NCI-H1694 (cell line): ENCODE measurements at regions not wholly inside any gene's neighbourhood (a gene's known extent, or its start where the extent isn't known, plus 50 kb on each side); places are given as distances from the start of the nearest gene placed in this dataset.
A peak's percentile ranks its signal among the peaks of the same experiment; 100 is the strongest.

ENCODE experiments used
- DNase-seq: peaks from one replicate; lab custom pipeline; 2025; lab: John Stamatoyannopoulos, UW

DNA sequence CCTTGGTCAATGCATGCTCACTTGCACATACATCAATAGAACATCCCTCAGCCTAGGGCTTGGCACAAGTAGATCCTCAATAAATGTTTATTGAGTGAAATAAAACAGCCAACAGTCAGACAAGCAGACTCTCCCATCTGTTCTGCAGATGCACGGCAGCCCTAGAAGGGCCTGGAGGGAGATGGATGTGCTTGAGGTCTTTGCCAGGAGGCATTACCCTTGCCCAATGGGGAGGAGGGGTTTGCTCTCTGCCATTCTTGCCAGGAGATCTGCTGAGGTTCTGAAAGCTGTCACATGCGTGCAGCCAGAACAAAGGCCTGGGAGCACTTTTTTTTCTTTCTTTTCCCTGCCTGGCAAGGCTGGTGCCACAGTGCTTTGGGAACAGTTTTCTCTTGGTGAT, 349.3 kb upstream of the THRB start:
- DNase-seq, result peak; percentile 44

DNA sequence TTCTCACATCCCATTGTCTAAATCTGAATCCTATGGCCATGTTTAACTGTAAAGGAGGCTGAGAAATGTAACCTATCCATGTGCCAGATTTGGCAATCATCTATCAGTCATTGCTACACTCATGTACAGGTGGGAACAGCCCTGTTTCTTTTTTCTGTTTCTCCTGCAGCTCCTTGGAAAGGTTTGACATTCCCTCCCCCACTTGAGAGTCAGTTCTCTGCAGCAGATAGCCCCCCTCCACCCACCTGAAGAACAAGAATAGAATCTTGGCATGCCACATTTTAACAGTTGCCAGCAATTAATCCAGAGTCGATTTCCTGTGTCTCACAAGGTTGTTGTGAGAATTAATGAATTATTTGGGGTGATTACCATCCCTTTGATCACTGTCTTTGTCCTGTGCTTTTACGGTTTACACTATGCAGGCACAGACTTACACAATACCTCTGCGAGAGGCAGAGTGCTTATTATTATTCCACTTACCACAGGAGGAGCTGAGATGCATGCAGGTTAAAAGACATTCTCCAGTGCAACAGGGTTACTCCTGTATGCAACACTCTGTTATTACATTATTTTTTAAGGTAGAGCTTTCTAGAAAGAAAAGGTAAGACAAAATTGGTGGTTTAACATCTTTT, 351.0 kb upstream of the THRB start:
- DNase-seq, result no peak

DNA sequence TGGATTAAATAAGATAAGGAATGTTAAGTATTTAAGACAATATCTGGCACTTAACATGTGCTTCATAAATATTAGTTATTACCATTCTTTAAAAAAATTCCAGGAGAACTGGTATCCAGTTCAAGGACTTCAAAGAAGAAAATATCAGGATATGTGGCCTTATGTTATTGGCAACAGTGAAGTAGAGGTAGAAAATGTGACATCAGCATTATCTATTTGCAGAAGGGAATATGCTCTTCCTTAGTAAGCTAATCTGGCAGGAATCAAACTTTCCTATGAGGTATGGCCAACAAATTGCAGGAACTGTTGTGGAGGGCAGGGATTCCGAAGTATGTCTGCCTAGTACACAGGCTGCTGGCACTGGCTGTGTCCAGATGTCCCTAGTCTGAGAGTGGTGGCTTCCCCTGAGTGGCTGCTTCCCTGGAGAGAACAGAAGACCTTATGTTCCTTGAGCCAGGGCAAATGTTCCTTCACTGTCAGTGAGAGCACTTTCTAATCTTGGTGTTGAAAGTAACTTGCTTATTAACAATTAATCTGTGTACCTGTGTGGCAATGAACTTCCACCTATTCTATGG, 351.7 kb upstream of the THRB start:
- DNase-seq, result no peak

DNA sequence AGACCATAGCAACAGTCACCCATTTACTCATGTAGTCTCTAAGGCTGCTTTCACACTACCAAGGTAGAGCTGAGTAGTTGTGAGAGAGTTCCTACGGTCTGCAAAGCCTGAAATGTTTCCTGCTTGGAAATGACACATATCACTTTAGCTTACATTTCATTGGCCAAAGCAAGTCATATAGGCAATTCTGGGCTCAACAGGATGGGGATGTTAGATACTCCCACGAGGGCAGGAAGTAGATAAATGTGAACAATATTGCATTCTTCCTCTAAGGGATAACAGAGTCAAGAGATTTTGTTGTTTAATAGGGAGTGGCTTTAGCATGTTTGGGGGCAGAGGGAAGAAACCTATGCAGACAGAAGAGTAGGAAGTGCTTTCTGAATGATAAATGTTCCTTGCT, 355.6 kb upstream of the THRB start:
- DNase-seq, result no peak

DNA sequence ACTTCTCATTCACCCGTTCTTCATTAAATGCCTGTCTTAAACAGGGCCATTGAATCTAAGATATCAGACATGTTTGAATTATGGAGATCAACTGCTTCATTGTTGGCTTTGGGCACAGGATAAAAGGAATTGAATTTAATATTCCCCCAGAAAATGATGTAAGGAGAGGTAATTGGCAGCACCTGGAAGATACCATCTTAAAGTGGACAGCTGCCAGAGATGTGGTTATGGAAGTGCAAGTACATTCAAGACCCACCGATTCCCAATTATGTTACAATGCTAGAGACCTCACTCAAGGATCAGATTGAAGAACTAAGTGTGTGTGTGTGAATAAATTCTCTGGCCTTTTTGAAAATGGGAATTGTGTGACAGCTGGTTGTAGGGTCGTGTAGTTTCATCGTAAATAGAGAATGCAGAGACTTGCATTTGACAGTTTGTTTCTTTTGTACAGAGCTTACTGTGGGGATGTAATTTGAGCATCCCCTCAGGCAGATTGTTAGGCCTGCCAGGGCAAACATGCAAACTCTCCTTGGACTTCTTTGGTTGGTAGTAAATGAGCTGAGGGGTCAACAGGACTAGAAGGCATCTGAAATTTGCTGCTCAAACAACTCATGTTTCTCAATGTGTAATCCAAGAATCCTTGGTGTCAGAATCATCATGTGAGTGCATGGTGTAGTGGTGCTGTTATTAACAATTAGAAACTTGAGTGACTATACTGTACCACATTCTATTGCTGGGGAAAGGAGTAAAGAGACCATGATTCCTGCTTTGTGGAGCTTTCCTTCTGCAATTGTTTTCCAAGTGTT, 359.2 kb upstream of the THRB start:
- peak; percentile 7 for DNase-seq

DNA sequence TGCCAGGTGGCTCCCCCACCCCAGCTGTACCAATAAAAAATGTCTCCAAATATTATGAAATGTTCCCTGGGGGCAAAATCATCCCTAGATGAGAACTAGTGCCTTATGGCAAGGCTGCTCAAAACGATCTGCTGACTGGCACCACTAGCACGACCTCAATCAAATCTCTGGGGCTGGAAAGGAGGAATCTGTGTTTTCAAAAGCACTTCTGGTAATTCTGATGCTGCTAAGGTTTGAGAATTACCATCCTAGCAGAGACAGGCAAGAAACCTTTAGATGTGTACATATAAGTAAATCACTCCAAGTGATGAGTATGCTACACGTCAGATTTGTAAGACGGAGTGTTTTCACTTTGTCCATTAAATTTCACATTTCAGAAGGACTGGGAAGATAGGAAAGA, 360.1 kb upstream of the THRB start:
- peak; percentile 2 for DNase-seq

DNA sequence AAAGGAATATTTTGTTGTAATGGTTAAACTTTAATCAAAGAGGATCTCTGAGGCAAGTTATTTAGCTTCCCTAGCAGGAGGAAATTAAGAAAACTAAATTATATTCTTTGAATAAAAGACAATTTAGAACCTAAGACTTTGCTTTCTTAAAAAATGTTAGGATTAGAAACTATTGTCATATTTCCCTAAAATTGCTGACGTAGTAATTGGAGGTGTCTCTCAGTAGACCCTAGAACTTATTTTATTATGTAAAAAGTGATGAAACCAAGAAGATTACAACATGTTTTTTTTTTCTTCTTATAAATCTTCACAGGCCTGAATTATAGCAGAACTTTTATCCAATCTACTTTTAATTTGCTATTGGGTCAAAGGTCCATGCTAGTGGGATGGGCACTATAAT, 363.3 kb upstream of the THRB start:
- no peak for DNase-seq

DNA sequence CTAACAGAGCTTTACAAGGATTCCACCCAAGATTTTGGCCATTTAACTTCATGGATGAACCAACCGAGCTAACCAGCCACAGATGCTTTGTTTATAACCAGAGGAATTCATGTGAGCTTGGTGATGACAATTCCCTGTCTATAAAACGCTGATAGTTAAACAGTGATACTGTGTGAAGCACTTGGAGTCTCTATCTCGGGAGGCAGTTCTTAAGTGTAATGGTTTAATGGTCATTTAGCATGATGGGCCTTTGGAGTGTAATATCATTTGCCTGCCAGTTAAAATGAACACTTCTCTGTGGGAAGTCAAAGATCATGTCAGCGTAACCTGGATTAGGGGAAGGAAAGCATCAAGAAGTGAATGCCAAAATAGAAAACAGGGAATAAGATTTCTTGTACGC, 368.6 kb upstream of the THRB start:
- no peak for DNase-seq

DNA sequence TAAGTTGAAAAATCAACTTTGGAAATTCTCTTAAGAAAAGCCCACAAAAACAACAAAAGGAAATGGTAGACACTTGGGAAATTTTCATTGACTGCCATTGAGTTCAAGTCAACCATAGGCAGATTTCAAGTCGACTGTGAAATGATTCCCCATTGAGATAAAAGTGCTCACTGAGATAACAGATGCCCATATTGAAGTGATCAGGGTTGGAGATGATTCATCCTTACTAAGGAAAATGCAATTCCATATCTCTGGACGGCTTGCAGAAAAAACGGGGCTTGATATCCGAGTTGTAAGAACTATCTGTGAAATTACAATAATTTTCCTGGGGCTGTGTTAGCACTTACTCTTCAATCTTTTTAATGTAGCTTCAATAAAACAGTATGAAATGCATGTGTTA, 373.1 kb upstream of the THRB start:
- DNase-seq, result no peak

DNA sequence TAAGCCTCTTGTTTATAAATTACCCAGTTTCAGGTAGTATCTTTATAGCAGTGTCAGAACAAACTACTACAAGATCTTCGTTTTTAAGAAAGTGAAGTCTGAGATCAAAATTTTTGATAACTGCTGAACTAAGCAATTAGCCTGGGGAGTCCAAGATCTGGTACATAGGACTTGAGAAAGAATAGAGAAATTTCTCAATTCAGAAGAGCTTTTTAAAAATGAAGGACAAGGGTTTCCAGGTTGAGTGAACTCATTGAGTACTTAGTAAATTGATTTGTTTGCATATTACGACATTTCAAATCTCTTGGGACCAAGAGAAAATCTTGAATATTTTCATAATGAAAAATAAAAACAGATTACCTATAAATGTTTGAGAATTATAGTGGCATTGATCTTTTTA, 386.6 kb upstream of the THRB start:
- DNase-seq, result no peak

DNA sequence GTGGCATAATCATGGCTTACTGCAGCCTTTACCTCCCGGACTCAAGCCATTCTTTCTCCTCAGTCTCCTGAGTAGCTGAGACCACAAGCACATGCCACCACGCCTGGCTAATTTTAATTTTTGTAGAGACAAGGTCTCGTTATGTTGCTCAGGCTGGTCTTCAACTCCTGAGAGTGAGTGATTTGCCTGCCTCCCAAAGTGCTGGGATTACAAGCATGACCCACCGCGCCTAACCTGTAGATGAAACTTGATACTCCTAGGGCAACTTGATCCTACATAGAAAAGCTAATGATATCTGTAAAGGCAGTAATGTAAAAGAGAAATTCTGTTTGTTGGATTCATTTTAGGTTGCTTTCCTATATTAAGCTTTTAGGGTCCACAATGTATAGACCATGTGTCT, 391.9 kb upstream of the THRB start:
- no peak for DNase-seq

DNA sequence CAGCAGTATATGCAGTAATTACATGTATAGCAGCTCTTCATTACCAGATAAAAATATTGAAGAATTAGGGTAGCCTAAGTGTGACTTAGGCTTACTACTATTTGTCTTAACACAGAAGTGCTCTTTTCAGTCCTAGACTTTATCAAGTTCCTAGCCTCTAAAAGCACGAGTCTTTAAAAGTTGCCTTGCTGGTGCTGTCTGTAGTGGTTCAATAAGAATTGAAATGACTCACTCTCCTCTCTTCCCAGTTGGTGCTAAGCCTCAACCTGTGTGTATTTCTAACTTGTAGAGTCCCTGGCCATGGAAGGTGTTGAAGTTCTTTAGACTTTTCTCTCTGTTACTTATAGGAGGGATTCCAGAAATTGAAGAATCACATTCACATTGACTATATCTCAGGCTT, 395.4 kb upstream of the THRB start:
- DNase-seq, result no peak

DNA sequence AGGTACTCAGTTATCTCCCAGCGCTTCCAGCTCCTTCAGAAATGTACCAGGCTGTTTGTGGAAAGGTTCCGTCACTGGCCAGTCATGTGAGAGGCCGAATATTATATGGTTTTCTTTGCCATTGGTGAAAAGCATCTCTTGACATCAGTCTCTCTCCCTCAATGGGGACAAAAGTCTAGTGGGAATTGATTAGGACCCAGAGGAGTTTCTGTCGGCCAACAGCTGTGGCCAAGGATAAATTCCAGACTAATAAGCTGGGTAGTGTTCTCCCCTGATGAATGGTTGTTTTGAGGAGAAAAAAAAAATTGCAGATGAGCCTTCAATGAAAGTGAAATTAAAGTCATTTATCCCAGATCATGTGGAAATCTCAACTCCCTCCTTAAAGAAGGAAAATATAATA, 404.7 kb upstream of the THRB start:
- DNase-seq, result no peak

DNA sequence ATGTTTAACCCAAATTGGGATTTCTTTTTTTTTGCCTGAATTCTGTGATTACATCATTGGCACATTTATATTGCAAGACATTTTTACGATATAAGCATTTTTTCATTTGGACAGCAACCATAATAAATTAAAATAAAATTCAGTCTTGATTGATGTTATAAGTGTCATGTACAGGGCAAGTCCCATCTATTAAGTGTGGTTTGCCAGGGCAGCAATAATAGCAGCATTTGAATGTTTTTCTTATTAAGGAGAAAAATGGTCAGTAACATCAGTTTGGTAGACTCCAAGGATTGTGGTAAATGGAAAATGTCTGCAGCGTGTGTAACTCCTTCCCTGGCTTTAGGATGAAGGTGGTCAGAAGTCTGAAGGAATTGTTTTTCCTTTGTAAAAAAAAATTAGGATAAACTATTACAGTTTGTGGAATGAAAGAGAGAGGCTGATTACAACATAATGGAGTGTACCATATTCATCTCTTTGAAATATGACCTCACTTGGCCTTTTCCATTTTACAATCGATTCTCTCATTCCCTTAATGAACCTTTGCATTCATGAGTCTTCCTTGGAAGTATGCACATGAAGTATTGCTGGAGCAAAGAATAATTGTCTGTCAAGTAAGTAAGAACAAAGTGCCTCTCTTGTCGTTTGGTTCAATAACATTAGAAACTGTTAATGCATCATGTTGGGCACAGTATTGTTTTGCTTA, 405.4 kb upstream of the THRB start:
- no peak for DNase-seq

DNA sequence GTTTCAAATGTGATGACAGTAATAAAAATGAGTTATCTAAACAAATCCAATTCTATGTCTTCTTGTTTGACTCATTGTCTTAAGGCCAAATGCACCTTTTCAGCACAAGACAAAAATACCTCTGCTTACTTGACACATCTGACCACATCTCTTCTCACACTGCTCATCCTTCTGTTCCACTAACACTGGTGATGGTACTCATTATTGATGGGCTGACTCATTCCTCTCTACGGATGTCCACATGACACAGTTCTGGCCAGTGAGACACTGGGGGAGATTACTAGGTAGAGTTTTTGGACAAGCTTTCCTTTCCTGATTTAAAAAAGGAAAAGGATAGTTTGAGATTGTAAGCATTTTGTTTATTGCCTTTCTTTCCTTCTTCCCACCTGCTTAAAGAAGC, 410.6 kb upstream of the THRB start:
- DNase-seq, result no peak

DNA sequence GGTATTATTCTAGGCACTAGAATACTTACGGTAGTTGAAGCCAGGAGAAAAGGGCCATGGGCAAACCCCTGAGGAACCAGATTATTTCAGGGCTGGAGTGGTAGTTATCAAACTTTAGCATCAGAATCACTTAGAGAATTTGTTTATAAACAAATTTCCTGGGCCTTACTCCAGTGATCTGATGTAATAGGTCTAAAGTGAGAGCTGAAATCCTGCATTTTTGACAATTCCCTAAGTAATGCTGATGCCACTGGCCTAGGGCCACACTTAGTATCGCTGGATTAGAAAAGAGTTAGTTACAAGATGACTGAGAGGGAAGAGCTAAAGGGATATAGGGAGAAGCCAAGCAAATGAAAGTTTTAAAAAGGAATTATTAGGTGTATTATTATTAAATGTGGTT, 412.5 kb upstream of the THRB start:
- no peak for DNase-seq

DNA sequence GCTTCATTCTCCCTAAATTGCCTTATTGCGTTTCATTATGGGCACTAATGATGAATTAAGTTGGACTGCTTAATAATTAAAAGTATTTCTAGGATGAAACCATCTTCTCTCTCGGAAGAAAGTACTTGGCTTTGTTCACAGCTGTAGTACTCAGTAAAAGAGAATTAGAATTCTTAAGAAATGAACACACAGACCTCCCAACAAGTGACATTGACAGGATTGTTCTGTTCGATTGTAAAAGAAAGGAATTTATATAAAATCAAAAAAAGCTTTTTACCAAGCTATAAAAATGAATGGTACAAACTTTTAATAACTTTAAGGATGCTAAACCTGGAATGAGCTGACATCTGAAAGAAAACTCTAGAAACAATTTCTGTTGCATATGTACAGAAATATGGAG, 416.4 kb upstream of the THRB start:
- no peak for DNase-seq

DNA sequence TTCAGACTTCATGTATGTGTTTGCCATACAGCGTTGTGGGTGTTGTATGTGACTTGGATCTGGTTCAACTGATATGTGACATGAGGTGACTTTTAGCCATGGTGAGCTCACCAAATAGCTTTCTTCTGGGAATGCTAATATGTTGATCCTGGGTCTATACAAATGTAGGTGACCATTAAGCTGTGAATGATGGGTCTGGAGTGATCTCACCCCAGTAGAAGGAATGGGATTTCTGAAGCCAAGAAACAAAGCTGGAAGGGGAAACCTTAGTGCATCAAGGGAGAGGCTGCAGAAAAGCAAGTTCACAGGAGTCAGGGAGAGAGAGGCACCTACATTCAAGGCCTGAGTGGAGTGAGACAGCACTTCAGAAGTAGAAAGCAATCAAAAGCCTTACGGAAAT, 421.0 kb upstream of the THRB start:
- no peak for DNase-seq

DNA sequence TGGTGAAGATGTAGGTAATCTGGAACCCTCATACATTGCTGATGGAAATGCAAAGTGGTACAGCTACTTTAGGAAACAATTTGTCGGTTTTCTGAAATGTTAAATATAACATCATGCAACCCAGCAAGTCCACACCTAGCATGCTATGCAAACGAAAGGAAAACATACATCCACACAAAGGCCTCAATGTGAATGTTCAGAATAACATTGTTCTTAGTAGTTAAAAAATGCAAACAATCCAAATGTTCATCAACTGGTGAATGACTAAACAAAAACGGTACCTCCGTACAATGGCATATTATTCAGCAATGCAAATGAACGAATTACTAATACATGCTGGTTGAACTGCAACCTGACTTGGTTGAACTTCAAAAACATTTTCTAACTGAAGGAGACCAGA, 423.3 kb upstream of the THRB start:
- no peak for DNase-seq

DNA sequence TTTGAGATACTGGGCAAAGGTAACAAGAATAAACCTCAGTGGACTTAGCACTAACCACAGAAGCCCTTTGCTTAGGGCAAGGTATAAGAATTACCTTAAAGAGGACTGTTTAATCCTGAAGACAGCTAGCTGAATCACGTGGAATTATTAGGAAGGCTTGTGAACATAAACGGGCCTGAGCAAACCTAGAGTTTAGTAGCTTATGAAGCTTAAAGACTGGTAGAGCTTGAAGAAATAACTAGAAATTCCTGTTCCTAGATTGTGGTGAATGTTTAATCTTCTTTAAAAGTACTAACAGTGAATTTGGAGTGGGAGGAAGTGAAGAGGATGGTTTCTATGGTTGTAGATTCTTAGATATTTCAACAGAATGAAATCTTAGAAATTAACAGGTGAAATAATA, 428.9 kb upstream of the THRB start:
- no peak for DNase-seq

DNA sequence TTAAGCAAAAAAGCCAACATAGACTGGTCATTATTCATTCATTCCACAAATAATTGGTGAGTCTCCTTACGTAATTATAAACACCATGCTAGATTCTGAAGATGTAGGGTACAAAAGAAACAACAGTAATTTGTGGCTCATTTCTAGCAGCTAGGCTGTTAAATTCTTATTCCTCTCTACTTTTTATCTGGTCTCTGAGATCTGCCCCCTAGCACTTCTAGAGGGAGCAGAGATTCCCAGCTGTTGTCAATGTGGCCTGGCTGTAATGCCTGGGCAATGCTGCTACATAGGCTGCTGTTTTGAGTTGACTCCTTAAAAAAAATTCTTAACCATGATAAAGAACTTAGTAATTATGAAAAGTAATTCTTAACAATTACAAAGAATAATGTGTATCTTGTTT, 434.9 kb upstream of the THRB start:
- no peak for DNase-seq

DNA sequence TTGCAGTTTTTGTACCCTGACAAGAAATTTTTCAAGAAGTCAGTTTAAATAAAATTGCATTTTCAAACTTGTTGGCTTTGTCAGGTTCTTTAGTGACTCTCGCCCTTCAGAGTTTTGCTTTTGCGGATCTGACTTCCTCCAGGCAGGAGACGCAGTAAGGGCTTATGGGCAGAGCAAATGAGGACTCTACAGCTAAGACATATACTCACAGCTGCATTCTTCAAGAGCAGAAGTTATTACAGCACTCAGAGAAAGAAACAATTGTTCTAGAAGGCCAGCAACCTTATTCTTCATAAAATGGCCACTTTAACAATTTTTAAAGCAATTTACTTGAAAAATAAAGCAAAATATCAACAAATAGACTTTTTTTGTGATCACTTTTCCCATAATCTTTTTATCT, 438.8 kb upstream of the THRB start:
- no peak for DNase-seq

DNA sequence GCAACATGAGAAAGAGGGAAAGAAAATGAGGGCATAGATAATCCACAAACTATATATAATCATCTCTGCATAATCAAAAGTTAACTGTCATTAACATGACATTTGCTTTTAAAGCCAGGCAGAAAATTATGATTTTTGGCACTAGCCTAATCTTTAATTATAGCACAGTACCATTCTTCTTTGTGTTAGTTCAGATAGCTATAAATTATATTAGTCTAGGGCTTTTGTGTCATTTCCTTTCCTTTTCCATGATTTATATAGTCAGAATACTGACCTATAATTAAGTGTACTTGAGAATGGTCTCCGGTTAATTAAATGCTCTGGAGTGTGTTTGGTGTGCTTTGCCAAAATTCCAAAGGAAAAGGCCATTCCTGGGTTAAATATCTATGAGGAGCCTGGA, 441.9 kb upstream of the THRB start:
- no peak for DNase-seq
